ENCODE measurements at regions not wholly inside any gene's neighbourhood (a gene's known extent, or its start where the extent isn't known, plus 50 kb on each side); places are given as distances from the start of the nearest gene placed in this dataset.

DNA sequence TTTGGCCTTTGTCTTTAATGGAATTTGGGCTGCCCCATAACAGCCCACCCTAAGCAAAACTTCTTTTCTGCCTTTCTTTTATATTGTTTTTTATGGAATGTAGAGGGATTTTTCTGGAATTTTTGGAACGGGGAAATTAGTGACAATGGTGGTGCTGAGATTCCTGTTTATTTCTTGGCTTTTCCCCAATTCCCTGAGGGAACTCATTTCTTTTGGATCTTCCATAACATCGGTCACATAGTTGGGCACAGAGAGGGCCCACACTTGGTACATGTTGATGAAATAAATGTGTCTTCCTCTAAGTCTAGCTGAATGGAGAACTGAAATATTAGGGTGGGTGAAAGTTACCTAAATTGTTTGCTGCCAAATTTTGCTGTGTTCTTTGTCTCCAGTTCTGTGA is 191.6 kb upstream of the TNP1 start:
- no peak overlapping the region for H3K9ac ChIP-seq
- no peak overlapping the region for H3K27ac ChIP-seq
- H3K36me3 ChIP-seq: no peaks in the 10 kb centered on the region
- peaks cover 5 to 63% (median 42%) of the 10 kb centered on the region in 10 experiments; a peak in 19 of 20 replicates for H3K4me1 ChIP-seq
- H4K20me1 ChIP-seq: no peaks in the 10 kb centered on the region
- H3K4me3 ChIP-seq: no peak overlapping the region; a peak in 1 of 20 replicates
- H3K9me3 ChIP-seq (replicated peaks in 1 of 11): peaks cover 0 to 11% (median 4%) of the 10 kb centered on the region in 11 experiments; a peak in 7 of 22 replicates
- peak overlapping the region in 8 of 11 experiments; percentile 39 to 80 (median 69); a peak in 17 of 22 replicates for H3K4me2 ChIP-seq
- TF ChIP-seq Cebpa-rat (IDR thresholded peaks at IDR 0.05): no peak
- H3K27me3 ChIP-seq: peaks cover 0 to 4% (median 0%) of the 10 kb centered on the region in 11 experiments; a peak in 2 of 22 replicates

DNA sequence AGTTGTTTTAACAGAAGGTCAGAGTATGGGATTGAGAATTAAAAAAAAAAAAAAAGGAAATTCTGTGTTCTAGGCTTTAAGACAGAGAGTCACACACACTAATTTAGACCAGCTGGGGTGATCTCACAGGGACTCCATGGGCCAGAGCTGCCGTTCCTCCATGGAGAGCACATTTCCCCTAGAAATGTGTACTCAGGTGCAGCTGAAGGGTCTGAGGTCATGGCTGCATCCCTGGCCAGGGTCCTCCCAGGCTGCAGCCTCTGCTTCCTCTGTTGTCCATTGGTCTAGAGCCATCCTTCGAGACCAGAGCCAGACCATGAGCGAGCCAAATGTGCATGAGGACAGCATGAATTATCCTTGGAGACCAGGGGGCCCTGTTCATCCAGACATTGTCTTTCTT is 190.1 kb upstream of the TNP1 start:
- peaks cover 0 to 11% (median 4%) of the 10 kb centered on the region in 11 experiments; a peak in 7 of 22 replicates for H3K9me3 ChIP-seq (replicated peaks in 1 of 11)
- no peaks in the 10 kb centered on the region for H4K20me1 ChIP-seq
- peaks cover 0 to 4% (median 0%) of the 10 kb centered on the region in 11 experiments; a peak in 2 of 22 replicates for H3K27me3 ChIP-seq
- H3K4me3 ChIP-seq: no peak overlapping the region
- no peaks in the 10 kb centered on the region for H3K36me3 ChIP-seq
- no peak overlapping the region for H3K9ac ChIP-seq
- peak overlapping the region in 7 of 11 experiments; percentile 3 to 80 (median 72); a peak in 8 of 22 replicates for H3K4me2 ChIP-seq
- no peak overlapping the region for H3K27ac ChIP-seq
- H3K4me1 ChIP-seq: peaks cover 0 to 58% (median 35%) of the 10 kb centered on the region in 10 experiments; a peak in 19 of 20 replicates
- no peak for TF ChIP-seq Cebpa-rat (IDR thresholded peaks at IDR 0.05)

DNA sequence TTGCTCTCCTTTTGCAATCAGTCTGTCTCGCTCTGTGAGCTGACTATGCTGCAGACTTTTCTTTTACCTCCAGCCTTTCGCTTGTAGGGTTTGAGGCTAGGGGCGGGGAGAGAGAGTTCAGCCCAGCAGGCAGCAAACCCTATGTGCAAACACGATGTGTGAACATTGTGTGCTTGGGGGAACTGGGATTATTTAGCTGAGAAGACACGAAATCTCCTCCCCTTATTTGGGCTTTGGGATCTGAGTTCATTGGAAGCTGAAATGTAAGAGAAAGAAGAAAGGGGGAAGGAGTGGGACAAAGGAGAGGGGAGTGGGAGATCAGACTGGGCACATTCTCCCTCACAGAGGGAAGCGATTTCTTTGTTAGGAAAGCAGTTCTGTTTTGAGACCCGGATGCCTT is 189.6 kb upstream of the TNP1 start:
- Histone ChIP-seq H3K4me2 (peak overlapping the region in 5 of 11 experiments; percentile 66 to 80 (median 74); a peak in 6 of 22 replicates), H3K27me3 (peaks cover 0 to 4% (median 0%) of the 10 kb centered on the region in 11 experiments; a peak in 2 of 22 replicates), H3K4me1 (peaks cover 0 to 52% (median 31%) of the 10 kb centered on the region in 10 experiments; a peak in 15 of 20 replicates), H3K9me3 (replicated peaks in 1 of 11) (peaks cover 0 to 11% (median 4%) of the 10 kb centered on the region in 11 experiments; a peak in 7 of 22 replicates), H3K36me3 (no peaks in the 10 kb centered on the region), H4K20me1 (no peaks in the 10 kb centered on the region), H3K27ac (no peak overlapping the region), H3K9ac (no peak overlapping the region), H3K4me3 (no peak overlapping the region)
- TF ChIP-seq Cebpa-rat (IDR thresholded peaks at IDR 0.05): no peak

DNA sequence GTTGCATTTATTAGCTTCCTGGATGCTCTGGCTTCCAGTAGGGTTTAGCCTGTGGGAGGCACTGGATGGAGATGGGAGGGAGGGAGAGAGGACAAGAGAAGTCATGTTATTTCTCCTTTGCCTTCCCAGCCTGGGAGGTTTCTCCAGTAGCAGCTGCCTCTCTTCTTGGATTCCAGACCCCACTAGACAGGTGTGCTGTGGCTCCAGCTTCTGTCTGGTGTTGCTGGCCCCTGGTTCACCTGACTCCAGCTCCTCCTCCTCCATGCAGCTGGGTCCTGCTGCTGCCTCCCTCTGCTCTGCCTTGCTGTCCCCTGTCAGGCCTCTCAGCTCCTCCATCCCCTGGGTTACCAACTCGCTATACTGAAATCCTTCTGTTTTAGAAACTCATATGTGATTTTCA is 188.9 kb upstream of the TNP1 start:
- H3K4me3 ChIP-seq: no peak overlapping the region
- no peaks in the 10 kb centered on the region for H4K20me1 ChIP-seq
- peaks cover 0 to 4% (median 0%) of the 10 kb centered on the region in 11 experiments; a peak in 2 of 22 replicates for H3K27me3 ChIP-seq
- H3K27ac ChIP-seq: no peak overlapping the region
- H3K36me3 ChIP-seq: no peaks in the 10 kb centered on the region
- H3K4me1 ChIP-seq: peaks cover 0 to 49% (median 28%) of the 10 kb centered on the region in 10 experiments; a peak in 15 of 20 replicates
- TF ChIP-seq Cebpa-rat (IDR thresholded peaks at IDR 0.05): no peak
- H3K9me3 ChIP-seq (replicated peaks in 1 of 11): peaks cover 0 to 11% (median 4%) of the 10 kb centered on the region in 11 experiments; a peak in 7 of 22 replicates
- H3K9ac ChIP-seq: no peak overlapping the region
- H3K4me2 ChIP-seq: no peak overlapping the region; a peak in 1 of 22 replicates

GRCh38 chr2:217047631-217048030 is 187.8 kb upstream of the TNP1 start:
- H3K4me3 ChIP-seq: no peak overlapping the region
- no peak overlapping the region for H3K9ac ChIP-seq
- peak overlapping the region in 1 of 11 experiments; percentile 4; a peak in 1 of 22 replicates for H3K4me2 ChIP-seq
- H3K9me3 ChIP-seq (replicated peaks in 1 of 11): peaks cover under 1 to 4% (median 2%) of the 10 kb centered on the region in 11 experiments; a peak in 12 of 22 replicates
- peaks cover 0 to 4% (median 0%) of the 10 kb centered on the region in 11 experiments; a peak in 2 of 22 replicates for H3K27me3 ChIP-seq
- H4K20me1 ChIP-seq: no peaks in the 10 kb centered on the region
- H3K4me1 ChIP-seq: peaks cover 0 to 40% (median 25%) of the 10 kb centered on the region in 10 experiments; a peak in 15 of 20 replicates
- H3K27ac ChIP-seq: no peak overlapping the region
- TF ChIP-seq Cebpa-rat (IDR thresholded peaks at IDR 0.05): no peak
- H3K36me3 ChIP-seq: no peaks in the 10 kb centered on the region

GRCh38 chr2:217047209-217047608 is 187.3 kb upstream of the TNP1 start:
- H3K27ac ChIP-seq: no peak overlapping the region
- H3K9me3 ChIP-seq (replicated peaks in 1 of 11): peaks cover 4 to 6% (median 6%) of the 10 kb centered on the region in 11 experiments; a peak in 18 of 22 replicates
- no peaks in the 10 kb centered on the region for H4K20me1 ChIP-seq
- H3K4me2 ChIP-seq: no peak overlapping the region
- no peak overlapping the region for H3K9ac ChIP-seq
- H3K36me3 ChIP-seq: no peaks in the 10 kb centered on the region
- TF ChIP-seq Cebpa-rat (IDR thresholded peaks at IDR 0.05): no peak
- peaks cover 0 to 36% (median 22%) of the 10 kb centered on the region in 10 experiments; a peak in 15 of 20 replicates for H3K4me1 ChIP-seq
- H3K27me3 ChIP-seq: peaks cover 0 to 4% (median 0%) of the 10 kb centered on the region in 11 experiments; a peak in 2 of 22 replicates
- no peak overlapping the region for H3K4me3 ChIP-seq

- no peak overlapping the region for H3K4me2 ChIP-seq
- peaks cover 14 to 18% (median 16%) of the 10 kb centered on the region in 11 experiments for H3K9me3 ChIP-seq (replicated peaks in 1 of 11)
- H3K27me3 ChIP-seq: peaks cover 0 to 4% (median 0%) of the 10 kb centered on the region in 11 experiments; a peak in 2 of 22 replicates
- no peaks in the 10 kb centered on the region for H4K20me1 ChIP-seq
- H3K27ac ChIP-seq: no peak overlapping the region
- TF ChIP-seq Cebpa-rat (IDR thresholded peaks at IDR 0.05): no peak
- no peak overlapping the region for H3K4me3 ChIP-seq
- H3K36me3 ChIP-seq: no peaks in the 10 kb centered on the region
- H3K9ac ChIP-seq: no peak overlapping the region
- peaks cover 0 to 23% (median 9%) of the 10 kb centered on the region in 10 experiments; a peak in 13 of 20 replicates for H3K4me1 ChIP-seq
These were observed 186.0 kb upstream of the TNP1 start for GRCh38 chr2:217045700-217046475.

DNA sequence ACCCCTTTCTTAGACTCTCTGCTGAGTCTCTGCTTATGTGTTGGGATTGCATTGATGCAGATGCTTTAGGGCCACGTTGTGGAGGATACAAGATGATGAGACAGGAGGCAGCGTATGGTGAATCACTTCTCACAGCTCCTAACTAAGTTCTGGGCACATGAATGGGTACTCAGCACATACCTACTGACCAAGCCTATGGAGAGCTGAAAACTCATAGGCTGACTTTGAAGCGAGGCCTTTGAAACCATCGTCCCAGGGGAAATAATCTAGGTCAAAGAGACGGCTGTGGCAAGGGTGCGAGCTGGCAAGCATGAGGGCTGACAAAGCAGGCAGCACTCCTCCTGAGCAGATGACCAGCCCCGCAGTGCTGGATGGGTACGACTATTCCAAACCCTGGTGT is 180.2 kb upstream of the TNP1 start:
- Histone ChIP-seq H4K20me1 (no peaks in the 10 kb centered on the region; a peak in 1 of 22 replicates), H3K9me3 (replicated peaks in 1 of 11) (peaks cover 14 to 20% (median 16%) of the 10 kb centered on the region in 11 experiments), H3K27me3 (no peaks in the 10 kb centered on the region), H3K27ac (no peak overlapping the region), H3K4me3 (no peak overlapping the region), H3K9ac (no peak overlapping the region), H3K4me2 (peak overlapping the region in 5 of 11 experiments; percentile 16 to 47 (median 37); a peak in 7 of 22 replicates), H3K4me1 (peaks cover 0 to 8% (median 0%) of the 10 kb centered on the region in 10 experiments; a peak in 8 of 20 replicates), H3K36me3 (no peaks in the 10 kb centered on the region)
- no peak for TF ChIP-seq Cebpa-rat (IDR thresholded peaks at IDR 0.05)

GRCh38 chr2:217038001-217038400 is 178.1 kb upstream of the TNP1 start:
- H3K36me3 ChIP-seq: no peaks in the 10 kb centered on the region

More at GRCh38 chr2:217038001-217038400, 178.1 kb upstream of the TNP1 start:
- Histone ChIP-seq H3K4me1 (peaks cover 0 to 17% (median 7%) of the 10 kb centered on the region in 10 experiments; a peak in 13 of 20 replicates), H3K27me3 (no peaks in the 10 kb centered on the region), H3K4me2 (no peak overlapping the region), H3K9ac (no peak overlapping the region), H3K27ac (no peak overlapping the region), H3K9me3 (replicated peaks in 1 of 11) (peaks cover 14 to 20% (median 16%) of the 10 kb centered on the region in 11 experiments), H3K4me3 (no peak overlapping the region), H4K20me1 (no peaks in the 10 kb centered on the region; a peak in 1 of 22 replicates)
- no peak for TF ChIP-seq Cebpa-rat (IDR thresholded peaks at IDR 0.05)

Measured in BLaER1 treated with 17β-estradiol and CSF1 and Interleukin-3, amounts not matched to agents 10 nM and 100 nM (cell line).